ENCODE measurements at regions not wholly inside any gene's neighbourhood (a gene's known extent, or its start where the extent isn't known, plus 50 kb on each side); places are given as distances from the start of the nearest gene placed in this dataset.

- no peak for DNase-seq
- Histone ChIP-seq H3K27me3 (no peaks in the 10 kb centered on the region), H3K27ac (no peak overlapping the region), H3K9me3 (no peaks in the 10 kb centered on the region), H3K4me1 (no peaks in the 10 kb centered on the region), H3K4me3 (no peak overlapping the region), H3K36me3 (no peaks in the 10 kb centered on the region), H3K9ac (ENCODE audit: low read depth in 2 of 2, low read length in 2 of 2) (no peak overlapping the region)
- no peak for TF ChIP-seq CTCF (IDR thresholded peaks at IDR 0.05)
- intact Hi-C loops (cut with DNase I) = no loop called here
Measured at GRCh38 chr12:59131462-59131861, 211.2 kb upstream of the LRIG3 start.

- DNase-seq = no peak
Measured at GRCh38 chr12:59122784-59123183, 202.5 kb upstream of the LRIG3 start.

GRCh38 chr12:59121451-59121850, 201.1 kb upstream of the LRIG3 start:
- H3K36me3 ChIP-seq = no peaks in the 10 kb centered on the region
- no peak overlapping the region for H3K4me3 ChIP-seq
- no peak overlapping the region for H3K27ac ChIP-seq
- no peaks in the 10 kb centered on the region for H3K27me3 ChIP-seq
- H3K4me1 ChIP-seq = no peaks in the 10 kb centered on the region
- H3K9me3 ChIP-seq = no peaks in the 10 kb centered on the region
- no peak for TF ChIP-seq CTCF (IDR thresholded peaks at IDR 0.05)
- H3K9ac ChIP-seq (ENCODE audit: low read depth in 2 of 2, low read length in 2 of 2) = no peak overlapping the region
- DNase-seq = no peak
- intact Hi-C loops (cut with DNase I) = no loop called here

More at GRCh38 chr12:59122784-59123183, 202.5 kb upstream of the LRIG3 start:
- Histone ChIP-seq H3K4me3 (no peak overlapping the region), H3K9ac (ENCODE audit: low read depth in 2 of 2, low read length in 2 of 2) (no peak overlapping the region), H3K27ac (no peak overlapping the region), H3K9me3 (no peaks in the 10 kb centered on the region), H3K4me1 (no peaks in the 10 kb centered on the region), H3K36me3 (no peaks in the 10 kb centered on the region), H3K27me3 (no peaks in the 10 kb centered on the region)
- TF ChIP-seq CTCF (IDR thresholded peaks at IDR 0.05) = no peak
- intact Hi-C loops (cut with DNase I) = no loop called here

- no peak for DNase-seq
- Histone ChIP-seq H3K27me3 (no peaks in the 10 kb centered on the region), H3K9ac (ENCODE audit: low read depth in 2 of 2, low read length in 2 of 2) (no peak overlapping the region), H3K4me3 (no peak overlapping the region), H3K9me3 (no peaks in the 10 kb centered on the region), H3K4me1 (no peaks in the 10 kb centered on the region), H3K36me3 (no peaks in the 10 kb centered on the region), H3K27ac (no peak overlapping the region)
- no peak for TF ChIP-seq CTCF (IDR thresholded peaks at IDR 0.05)
- intact Hi-C loops (cut with DNase I) = no loop called here
Measured at GRCh38 chr12:59119676-59120075, 199.4 kb upstream of the LRIG3 start.

- Histone ChIP-seq H3K27me3 (no peaks in the 10 kb centered on the region), H3K9me3 (no peaks in the 10 kb centered on the region), H3K4me3 (no peak overlapping the region), H3K27ac (no peak overlapping the region), H3K9ac (ENCODE audit: low read depth in 2 of 2, low read length in 2 of 2) (no peak overlapping the region), H3K36me3 (no peaks in the 10 kb centered on the region), H3K4me1 (no peaks in the 10 kb centered on the region)
- intact Hi-C loops (cut with DNase I) = no loop called here
- TF ChIP-seq CTCF (IDR thresholded peaks at IDR 0.05) = no peak
- no peak for DNase-seq
Measured at GRCh38 chr12:59118356-59118755, 198.1 kb upstream of the LRIG3 start.

GRCh38 chr12:59115995-59116394, 195.7 kb upstream of the LRIG3 start:
- Histone ChIP-seq H3K4me1 (no peaks in the 10 kb centered on the region), H3K36me3 (no peaks in the 10 kb centered on the region), H3K27ac (no peak overlapping the region), H3K27me3 (no peaks in the 10 kb centered on the region), H3K9me3 (no peaks in the 10 kb centered on the region), H3K4me3 (no peak overlapping the region), H3K9ac (ENCODE audit: low read depth in 2 of 2, low read length in 2 of 2) (no peak overlapping the region)
- TF ChIP-seq CTCF (IDR thresholded peaks at IDR 0.05) = no peak
- DNase-seq = no peak
- intact Hi-C loops (cut with DNase I) = no loop called here

Data from colonic mucosa (tissue), 4 donors.